HL-60 (cell line): ENCODE measurements at regions not wholly inside any gene's neighbourhood (a gene's known extent, or its start where the extent isn't known, plus 50 kb on each side); places are given as distances from the start of the nearest gene placed in this dataset.

Experiments used
- CTCF ChIP-seq: IDR thresholded peaks from one replicate; pipeline ENCODE4 v1.5.1; 2011; ENCODE audit warnings: low read length, control low read depth, inconsistent platforms; ENCODE audit not compliant: insufficient read depth
- GABPA ChIP-seq: IDR thresholded peaks from 2 replicates; pipeline ENCODE4 v1.6.1; 2012; ENCODE audit warnings: low read depth
- REST ChIP-seq: IDR thresholded peaks from 2 replicates; pipeline ENCODE4 v1.6.1; 2012; ENCODE audit warnings: low read depth; ENCODE audit not compliant: insufficient replicate concordance
- SPI1 ChIP-seq: IDR thresholded peaks from 2 replicates; pipeline ENCODE4 v1.6.1; 2012; ENCODE audit warnings: low read depth, mild to moderate bottlenecking, borderline replicate concordance

- TF ChIP-seq GABPA, result no peak
- no peak for TF ChIP-seq CTCF
- no peak for TF ChIP-seq REST
- no peak for TF ChIP-seq SPI1
Observed at GRCh38 chr6:40713002-40713719, 126.0 kb upstream of the LRFN2 start.
